GM23338 (cell line): ENCODE measurements at regions not wholly inside any gene's neighbourhood (a gene's known extent, or its start where the extent isn't known, plus 50 kb on each side); places are given as distances from the start of the nearest gene placed in this dataset.

Experiments
- ATAC-seq: fragments of 200-7000 bp; cut with Tn5 transposase; 3 replicates; pipeline ENCODE4 v1.9.1; 2020
- DNase-seq: peaks from one replicate; pipeline ENCODE4 v3.0.0-alpha.2; 2015; ENCODE audit warnings: low spot score
- H2AFZ ChIP-seq: fragments of 200-600 bp; sonication (generic); 2 replicates; pipeline ENCODE4 v1.8.0; 2016; ENCODE audit warnings: antibody characterized with exemption, mild to moderate bottlenecking, moderate library complexity
- H3F3A ChIP-seq: fragments of 200-600 bp; sonication (generic); replicated peaks from 2 replicates; pipeline ENCODE4 v1.8.0; 2017; ENCODE audit warnings: antibody characterized with exemption, mixed run types, low read depth
- H3K27ac ChIP-seq: fragments of 200-600 bp; sonication (generic); 2 replicates; pipeline ENCODE4 v1.6.1; 2016; ENCODE audit warnings: low read depth
- H3K27me3 ChIP-seq: fragments of 200-600 bp; sonication (generic); 2 replicates; pipeline ENCODE4 v1.8.0; 2016; ENCODE audit warnings: mild to moderate bottlenecking, mixed run types, moderate library complexity; ENCODE audit not compliant: insufficient read depth
- H3K36me3 ChIP-seq: fragments of 200-600 bp; sonication (generic); 2 replicates; pipeline ENCODE4 v1.8.0; 2016; ENCODE audit warnings: mild to moderate bottlenecking; ENCODE audit not compliant: insufficient read depth
- H3K4me1 ChIP-seq: fragments of 200-600 bp; sonication (generic); 2 replicates; pipeline ENCODE4 v1.8.0; 2016; ENCODE audit warnings: mild to moderate bottlenecking, moderate library complexity; ENCODE audit not compliant: insufficient read depth
- H3K4me2 ChIP-seq: fragments of 200-600 bp; sonication (generic); 2 replicates; pipeline ENCODE4 v1.7.1; 2017; ENCODE audit warnings: mixed run types
- H3K4me3 ChIP-seq: fragments of 200-600 bp; sonication (generic); 2 replicates; pipeline ENCODE4 v1.6.1; 2016; ENCODE audit warnings: mixed run types
- H3K79me2 ChIP-seq: fragments of 200-600 bp; sonication (generic); replicated peaks from 2 replicates; pipeline ENCODE4 v1.8.0; 2017; ENCODE audit warnings: mild to moderate bottlenecking; ENCODE audit not compliant: insufficient read depth
- H3K9me2 ChIP-seq: fragments of 200-600 bp; sonication (generic); 2 replicates; pipeline ENCODE4 v1.8.0; 2017; ENCODE audit not compliant: insufficient read depth
- H4K20me1 ChIP-seq: fragments of 200-600 bp; sonication (generic); replicated peaks from 2 replicates; pipeline ENCODE4 v1.8.0; 2017; ENCODE audit warnings: mild to moderate bottlenecking; ENCODE audit not compliant: insufficient read depth
- H3K27ac Mint-ChIP-seq: 2 replicates; pipeline ENCODE4 v1.8.0; 2020; ENCODE audit warnings: inconsistent platforms, mild to moderate bottlenecking, moderate library complexity, mixed read lengths
- H3K27me3 Mint-ChIP-seq: 3 replicates; pipeline ENCODE4 v1.8.0; 2022; ENCODE audit warnings: low read depth, mild to moderate bottlenecking, moderate library complexity, mixed read lengths, inconsistent platforms; ENCODE audit not compliant: insufficient read depth, poor library complexity
- H3K36me3 Mint-ChIP-seq: 3 replicates; pipeline ENCODE4 v1.8.0; 2021; ENCODE audit warnings: low read depth, mild to moderate bottlenecking, inconsistent platforms, moderate library complexity, mixed read lengths
- H3K4me1 Mint-ChIP-seq: 3 replicates; pipeline ENCODE4 v1.8.0; 2020; ENCODE audit warnings: mild to moderate bottlenecking, inconsistent platforms, mixed read lengths
- H3K4me3 Mint-ChIP-seq: 3 replicates; pipeline ENCODE4 v1.8.0; 2021; ENCODE audit warnings: moderate library complexity, mild to moderate bottlenecking, inconsistent platforms, mixed read lengths
- H3K9me3 Mint-ChIP-seq: 3 replicates; pipeline ENCODE4 v1.8.0; 2020; ENCODE audit warnings: moderate library complexity, mild to moderate bottlenecking, inconsistent platforms, mixed read lengths
- CREB1 ChIP-seq: fragments of 250-450 bp; sonication (Bioruptor Pico); IDR thresholded peaks from 2 replicates; pipeline ENCODE4 v1.5.0; 2020; ENCODE audit warnings: low read depth, mild to moderate bottlenecking, moderate library complexity
- ETS1 ChIP-seq: IDR thresholded peaks from 2 replicates; pipeline ENCODE4 v1.6.1; 2016; ENCODE audit warnings: antibody characterized with exemption
- EZH2 ChIP-seq: fragments of 200-600 bp; sonication (generic); IDR thresholded peaks from one replicate; pipeline ENCODE4 v1.8.0; 2017; ENCODE audit warnings: antibody characterized with exemption, mild to moderate bottlenecking, low read depth; ENCODE audit not compliant: unreplicated experiment
- EZH2phosphoT487 ChIP-seq: fragments of 200-600 bp; sonication (generic); IDR thresholded peaks from one replicate; pipeline ENCODE4 v1.8.1; 2018; ENCODE audit warnings: antibody characterized with exemption; ENCODE audit not compliant: unreplicated experiment
- JUNB ChIP-seq: IDR thresholded peaks from one replicate; pipeline ENCODE4 v1.6.1; 2016; ENCODE audit warnings: antibody characterized with exemption; ENCODE audit not compliant: unreplicated experiment
- NANOG ChIP-seq: IDR thresholded peaks from 2 replicates; pipeline ENCODE4 v1.6.1; 2016; ENCODE audit warnings: antibody characterized with exemption, borderline replicate concordance
- POLR2AphosphoS5 ChIP-seq: IDR thresholded peaks from 2 replicates; pipeline ENCODE4 v1.6.1; 2016; ENCODE audit warnings: antibody characterized with exemption, low read depth
- REST ChIP-seq: IDR thresholded peaks from one replicate; pipeline ENCODE4 v1.6.1; 2018; ENCODE audit warnings: antibody characterized with exemption; ENCODE audit not compliant: unreplicated experiment
- STAT1 ChIP-seq: IDR thresholded peaks from one replicate; pipeline ENCODE4 v1.6.1; 2016; ENCODE audit warnings: antibody characterized with exemption; ENCODE audit not compliant: unreplicated experiment
- ZNF331 ChIP-seq: fragments of 250-450 bp; sonication (Bioruptor Pico); IDR thresholded peaks from 2 replicates; pipeline ENCODE4 v1.5.0; 2020; ENCODE audit warnings: low read depth, mild to moderate bottlenecking, moderate library complexity
- ZNF462 ChIP-seq: fragments of 250-450 bp; sonication (Bioruptor Pico); IDR thresholded peaks from 2 replicates; pipeline ENCODE4 v1.5.0; 2020; ENCODE audit warnings: mild to moderate bottlenecking, moderate library complexity

- H3K4me1 Mint-ChIP-seq = peaks cover 8% of the 10 kb centered on the region
- no peaks in the 10 kb centered on the region for H4K20me1 ChIP-seq
- H3K4me3 ChIP-seq = no peak overlapping the region
- H3K4me3 Mint-ChIP-seq = no peak overlapping the region
- H3K36me3 Mint-ChIP-seq = peaks cover 14% of the 10 kb centered on the region
- peaks cover 2% of the 10 kb centered on the region for H3K27me3 Mint-ChIP-seq
- no peaks in the 10 kb centered on the region for H3K27me3 ChIP-seq
- no peak overlapping the region for H3K27ac ChIP-seq
- DNase-seq = no peak
- no peak for ATAC-seq
- no peak overlapping the region for H3K4me2 ChIP-seq
- no peak for TF ChIP-seq JUNB
- TF ChIP-seq STAT1 = no peak
- no peak for TF ChIP-seq NANOG
- no peak for TF ChIP-seq EZH2phosphoT487
- TF ChIP-seq REST = no peak
- TF ChIP-seq ZNF331 = no peak
- TF ChIP-seq EZH2 = no peak
- H3K9me2 ChIP-seq = no peaks in the 10 kb centered on the region
- no peaks in the 10 kb centered on the region for H3K36me3 ChIP-seq
- H3F3A ChIP-seq = no peaks in the 10 kb centered on the region
- H3K79me2 ChIP-seq = no peaks in the 10 kb centered on the region
- H3K4me1 ChIP-seq = peaks cover 20% of the 10 kb centered on the region
- H3K27ac Mint-ChIP-seq = no peak overlapping the region
- H3K9me3 Mint-ChIP-seq = peaks cover 17% of the 10 kb centered on the region
- no peak overlapping the region for H2AFZ ChIP-seq
Measured at GRCh38 chr9:115847216-115847615, 306.4 kb upstream of the PAPPA start.

GRCh38 chr9:115849679-115850412, 303.7 kb upstream of the PAPPA start:
- Histone ChIP-seq H3K27ac (no peak overlapping the region), H3K36me3 (no peaks in the 10 kb centered on the region), H3K27me3 (no peaks in the 10 kb centered on the region), H3K4me1 (peaks cover 17% of the 10 kb centered on the region), H3K4me2 (no peak overlapping the region), H2AFZ (no peak overlapping the region), H3K4me3 (no peak overlapping the region), H3K9me2 (no peaks in the 10 kb centered on the region), H3K79me2 (no peaks in the 10 kb centered on the region), H4K20me1 (no peaks in the 10 kb centered on the region), H3F3A (no peaks in the 10 kb centered on the region)
- Mint-ChIP-seq H3K36me3 (no peaks in the 10 kb centered on the region), H3K9me3 (no peaks in the 10 kb centered on the region), H3K27me3 (peaks cover 2% of the 10 kb centered on the region), H3K4me1 (peaks cover 3% of the 10 kb centered on the region; the same call in 2 of the 3 replicates), H3K4me3 (no peak overlapping the region), H3K27ac (no peak overlapping the region)
- DNase-seq (no peak), ATAC-seq (no peak)
- TF ChIP-seq POLR2AphosphoS5 = no peak
- TF ChIP-seq STAT1 = no peak
- TF ChIP-seq CREB1 (CRISPR knock-in tag) = no peak
- TF ChIP-seq NANOG = no peak
- TF ChIP-seq JUNB = no peak
- no peak for TF ChIP-seq ETS1
- TF ChIP-seq EZH2phosphoT487 = no peak
- no peak for TF ChIP-seq ZNF462 (CRISPR knock-in tag)
